Stimulated activated CD4-positive, alpha-beta T cell treated with anti-CD3 and anti-CD28 coated beads, Interleukin-4, amount 100 ng/mL, for 48 hours (primary cell): ENCODE measurements at regions not wholly inside any gene's neighbourhood (a gene's known extent, or its start where the extent isn't known, plus 50 kb on each side); places are given as distances from the start of the nearest gene placed in this dataset.

Source experiments
- DNase-seq, 2 donors: peaks; one replicate each; pipeline ENCODE4 v3.0.0-alpha.2; 2020; ENCODE audit warnings: low read depth in 2 of 2

DNA sequence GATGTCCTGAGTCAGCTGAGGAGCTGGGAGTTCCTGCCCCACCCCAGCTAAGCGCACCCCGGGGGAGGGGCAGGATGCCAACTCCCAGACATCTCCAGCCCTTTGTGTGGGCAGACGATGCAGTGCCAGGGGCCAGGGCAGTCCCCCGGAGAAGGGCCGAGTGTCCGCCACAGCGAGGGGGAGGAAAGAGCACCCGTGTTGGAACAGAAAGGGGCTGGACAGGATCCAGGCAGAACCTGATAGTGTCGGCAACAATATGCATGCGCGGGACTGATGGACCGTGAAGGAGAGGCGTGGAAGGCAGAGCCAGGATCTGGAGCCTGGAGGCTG is 1434.7 kb downstream of the BRD1 start:
- DNase-seq = no peak

DNA sequence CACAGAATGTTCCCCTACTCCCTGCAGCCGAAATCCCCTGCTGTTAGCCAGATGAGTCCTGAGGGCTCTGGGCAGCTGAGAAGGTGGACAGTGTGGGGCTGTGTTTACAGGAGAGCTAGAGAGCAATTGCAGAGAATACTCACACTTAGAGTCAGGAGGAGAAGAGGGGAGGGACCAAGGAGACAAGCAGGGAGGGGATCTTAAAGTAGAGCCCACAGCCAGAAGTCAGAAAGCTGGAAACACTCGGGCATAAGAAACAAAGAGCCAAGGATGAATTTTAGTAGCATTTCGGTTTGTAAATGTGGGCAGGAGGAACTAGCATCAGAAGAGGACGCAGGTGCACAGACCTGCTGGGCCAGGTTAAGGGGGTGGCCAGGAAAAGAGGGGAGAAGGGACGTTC is 1435.9 kb downstream of the BRD1 start:
- no peak for DNase-seq

DNA sequence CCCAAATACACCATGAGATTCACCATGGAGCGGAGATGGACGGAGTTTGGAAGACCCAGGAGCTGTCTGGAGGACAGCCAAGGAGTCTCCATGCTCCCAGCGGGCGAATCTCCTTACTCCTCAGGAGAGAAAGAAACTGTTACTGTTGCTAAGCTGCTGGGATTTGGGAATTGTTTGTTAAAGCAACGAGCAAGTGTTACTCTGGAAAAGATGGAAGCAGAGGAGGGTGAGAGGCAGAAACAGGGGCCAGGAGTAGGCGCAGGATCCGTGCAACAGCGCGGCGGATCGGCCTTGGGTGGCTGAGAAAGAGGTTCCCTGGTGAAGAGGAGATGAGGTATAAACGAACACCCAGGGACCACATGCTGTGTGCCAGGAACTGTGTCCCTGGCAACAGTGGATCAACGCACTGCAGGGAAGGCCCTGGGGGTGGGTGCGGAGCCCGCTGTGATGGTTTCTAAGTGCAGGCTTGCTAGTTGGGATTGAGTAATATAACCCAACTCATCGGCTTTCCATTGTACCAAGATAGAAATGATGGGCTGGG is 1436.4 kb downstream of the BRD1 start:
- no peak for DNase-seq

DNA sequence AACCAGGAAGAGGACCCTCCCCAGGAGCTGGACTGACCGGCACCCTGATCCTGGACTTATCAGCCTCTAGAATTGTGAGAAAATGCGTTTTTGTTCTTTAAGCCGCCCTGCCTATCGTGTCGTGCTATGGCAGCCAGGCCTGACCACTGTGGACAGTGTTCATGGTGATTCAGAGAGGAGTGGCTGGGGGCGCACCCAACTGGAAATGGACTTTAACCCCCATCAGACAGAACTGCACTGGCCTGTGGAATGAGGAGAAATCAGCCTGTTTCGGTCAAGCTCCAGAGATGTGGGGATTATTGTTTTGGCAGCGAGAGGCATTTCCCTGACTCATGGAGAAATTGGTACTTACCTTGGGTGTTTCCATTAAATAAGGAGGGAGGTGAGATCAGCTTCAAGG is 1437.8 kb downstream of the BRD1 start:
- no peak for DNase-seq

GRCh38 chr22:48382197-48382596 is 1445.5 kb downstream of the BRD1 start:
- no peak for DNase-seq

GRCh38 chr22:48380016-48380665 is 1447.5 kb downstream of the BRD1 start:
- no peak for DNase-seq

- DNase-seq = no peak
These were observed 1448.3 kb downstream of the BRD1 start for GRCh38 chr22:48379371-48379770.

- no peak for DNase-seq
These were observed 1449.0 kb downstream of the BRD1 start for GRCh38 chr22:48378673-48379072.

DNA sequence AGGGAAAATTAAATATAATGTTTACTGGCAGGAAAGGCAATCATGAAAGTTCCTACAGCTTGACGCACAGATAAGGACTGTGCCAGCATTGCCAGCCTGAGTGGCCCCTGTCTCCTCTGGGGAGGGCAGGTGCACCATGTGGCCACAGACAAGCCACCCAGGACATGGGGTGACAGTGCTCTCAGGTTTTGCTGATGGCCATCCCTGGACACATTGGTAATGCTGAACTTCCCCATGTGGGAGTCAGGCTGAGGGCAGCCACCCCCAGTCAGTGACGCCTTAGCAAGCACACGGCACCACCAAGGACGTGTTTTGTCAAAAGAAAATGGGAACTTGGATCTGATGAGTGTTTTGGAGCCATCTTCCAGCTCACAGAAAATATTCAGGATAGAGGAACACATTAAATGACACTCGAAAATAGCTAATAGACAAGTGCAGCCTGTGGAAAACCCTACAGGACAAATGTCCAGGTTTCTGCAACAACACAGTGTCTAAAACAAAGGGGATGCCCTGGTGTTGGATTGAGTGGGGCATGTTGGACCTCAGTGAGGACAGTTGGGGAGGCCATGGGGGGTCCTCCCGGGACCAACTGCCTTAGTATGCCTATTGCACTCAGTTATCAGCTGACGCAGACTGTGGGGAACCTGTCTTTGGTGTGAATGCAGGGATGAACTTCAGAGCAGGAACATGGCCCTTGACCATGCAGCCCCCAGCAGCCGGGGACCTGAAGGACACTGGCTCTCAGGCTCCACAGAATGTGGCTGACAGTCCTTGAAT is 1450.5 kb downstream of the BRD1 start:
- DNase-seq = no peak

GRCh38 chr22:48376428-48376827 is 1451.2 kb downstream of the BRD1 start:
- no peak for DNase-seq

GRCh38 chr22:48373626-48374173 is 1454.0 kb downstream of the BRD1 start:
- DNase-seq = no peak

GRCh38 chr22:48372390-48372789 is 1455.3 kb downstream of the BRD1 start:
- DNase-seq = no peak

DNA sequence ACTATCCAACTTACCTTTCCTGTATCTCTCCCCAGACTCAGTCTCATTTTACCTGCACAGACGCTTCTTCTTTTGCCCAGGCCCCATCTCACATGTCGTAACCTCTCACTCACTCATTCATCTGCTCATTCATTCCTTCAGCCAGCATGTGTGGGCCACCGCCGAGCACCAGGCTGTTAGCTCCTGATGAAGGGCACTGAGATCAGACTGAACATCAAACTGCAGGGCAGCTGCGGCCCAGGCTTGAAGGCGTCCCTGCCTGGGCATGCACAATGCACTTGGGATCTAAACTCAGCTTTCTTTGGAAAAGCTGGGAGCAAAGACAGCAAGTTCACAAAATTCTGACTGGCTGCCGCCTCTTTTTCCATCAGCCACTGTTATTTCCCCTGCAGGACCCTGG is 1456.3 kb downstream of the BRD1 start:
- no peak for DNase-seq

DNA sequence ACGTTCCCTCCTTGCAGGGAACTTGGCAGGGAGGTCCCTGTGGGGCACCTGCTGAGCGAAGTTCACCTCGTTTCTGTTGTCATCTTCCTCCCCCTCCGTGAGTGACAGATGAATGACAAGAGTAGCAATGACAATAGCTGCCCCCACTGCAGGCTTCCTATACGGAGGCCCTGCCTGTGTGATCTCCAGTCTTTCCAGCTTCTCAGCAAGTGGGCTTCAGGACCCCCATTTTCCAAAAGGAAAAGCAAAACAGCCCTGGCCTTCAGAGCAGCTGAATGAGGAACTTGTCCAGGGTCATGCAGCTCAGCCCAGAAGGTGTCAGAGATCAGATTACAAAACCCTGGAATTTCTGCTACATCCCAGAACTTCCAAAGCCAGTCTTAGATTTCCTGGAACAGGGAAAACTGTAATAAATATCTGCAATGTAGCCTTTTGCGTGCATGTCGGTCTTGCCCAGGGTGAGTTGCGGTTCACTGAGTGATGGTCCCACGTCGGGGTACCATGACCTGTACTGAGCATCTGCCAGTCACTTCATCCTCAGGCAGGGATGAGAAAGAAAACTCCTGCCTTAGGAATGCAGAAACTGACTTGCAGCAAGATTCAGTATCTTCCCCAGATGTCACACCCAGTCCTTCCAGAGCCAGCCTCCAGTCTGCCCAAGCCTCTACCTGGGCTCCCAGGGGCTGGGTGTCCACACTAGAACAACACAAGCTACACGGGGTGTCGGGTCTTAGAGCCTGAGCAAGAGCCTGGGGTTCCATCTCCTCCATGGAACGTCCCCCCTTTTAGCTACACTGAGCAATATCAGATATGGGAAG is 1457.0 kb downstream of the BRD1 start:
- DNase-seq = no peak

- DNase-seq = no peak
These were observed 1457.7 kb downstream of the BRD1 start for GRCh38 chr22:48369789-48370507.

DNA sequence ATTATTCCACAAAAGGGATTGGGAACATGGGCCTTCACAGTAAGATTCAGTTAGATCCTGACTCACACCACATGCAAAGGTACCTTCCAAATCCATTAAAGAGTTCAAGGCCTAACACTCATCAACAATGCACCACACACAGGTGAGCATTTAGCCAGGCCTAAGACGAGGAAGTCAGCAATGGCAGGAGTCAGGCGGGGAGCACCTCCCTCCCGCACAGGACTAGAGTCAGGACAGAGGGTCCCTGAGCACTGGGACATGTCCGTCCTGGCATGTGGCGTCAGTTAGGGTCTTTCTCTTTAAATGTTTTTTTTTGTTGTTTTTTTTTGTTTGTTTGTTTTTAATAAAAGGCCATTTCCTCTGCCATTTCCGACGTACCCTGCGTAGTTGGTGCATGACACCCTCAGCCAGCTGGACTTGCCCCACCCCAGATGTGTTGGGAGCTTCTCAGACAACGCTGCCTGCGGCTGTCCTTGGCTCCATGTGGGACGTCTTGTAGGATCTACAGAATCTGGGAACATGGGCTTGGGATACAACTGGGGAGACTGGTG is 1458.6 kb downstream of the BRD1 start:
- DNase-seq = no peak

- no peak for DNase-seq
These were observed 1459.9 kb downstream of the BRD1 start for GRCh38 chr22:48367731-48368130.

GRCh38 chr22:48366591-48366990 is 1461.1 kb downstream of the BRD1 start:
- DNase-seq = no peak

- DNase-seq = no peak
These were observed 1461.6 kb downstream of the BRD1 start for GRCh38 chr22:48366056-48366455.

DNA sequence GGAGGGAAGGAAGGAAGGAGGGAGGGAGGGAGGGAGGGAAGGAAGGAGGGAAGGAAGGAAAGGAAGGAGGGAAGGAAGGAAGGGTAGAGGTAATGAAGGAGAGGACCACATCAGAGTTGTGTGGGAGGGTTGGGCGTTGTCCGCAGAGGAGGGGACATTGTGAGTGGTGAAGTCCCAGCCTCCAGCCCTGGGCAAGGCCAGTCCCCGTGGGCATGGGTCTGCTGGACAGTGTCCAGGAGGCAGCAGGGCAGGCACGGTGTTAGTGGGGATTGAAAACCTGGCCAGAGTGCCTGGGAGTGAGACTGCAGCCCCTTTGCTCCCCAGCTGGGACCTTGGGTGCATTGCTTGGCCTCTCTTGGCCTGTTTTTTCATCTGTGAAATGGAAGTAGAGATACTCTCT is 1462.3 kb downstream of the BRD1 start:
- DNase-seq = no peak

- DNase-seq = no peak
These were observed 1464.8 kb downstream of the BRD1 start for GRCh38 chr22:48362721-48363404.
